ENCODE measurements at regions not wholly inside any gene's neighbourhood (a gene's known extent, or its start where the extent isn't known, plus 50 kb on each side); places are given as distances from the start of the nearest gene placed in this dataset.

GRCh38 chr2:133862400-133862977 is 294.2 kb upstream of the NCKAP5 start:
- TF ChIP-seq POLR2A (IDR thresholded peaks at IDR 0.05) (no peak), CTCF (IDR thresholded peaks at IDR 0.05) (no peak)
